ENCODE measurements at regions not wholly inside any gene's neighbourhood (a gene's known extent, or its start where the extent isn't known, plus 50 kb on each side); places are given as distances from the start of the nearest gene placed in this dataset.

DNA sequence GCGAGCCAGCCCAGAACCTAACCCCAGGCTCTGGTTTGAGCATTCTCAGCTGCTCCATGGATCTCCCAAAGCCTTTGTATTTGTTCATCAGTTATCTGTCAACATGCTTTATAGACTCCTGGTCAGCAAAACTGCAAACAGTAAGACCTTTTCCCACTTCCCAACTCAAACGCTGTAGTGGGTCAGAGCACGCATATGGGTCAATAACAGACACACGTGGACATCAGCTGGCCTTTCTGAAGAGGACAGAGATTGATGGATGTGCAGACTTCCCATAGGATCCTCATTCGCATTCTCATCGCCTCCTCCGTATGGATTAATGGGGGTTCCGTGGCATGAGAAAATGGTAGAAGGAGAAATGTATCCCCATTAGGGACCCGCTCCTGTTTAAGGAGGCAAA lies 508.1 kb downstream of the EIPR1 start:
- TF ChIP-seq YY1 (IDR thresholded peaks at IDR 0.05; ENCODE audit: insufficient read depth, insufficient read length): no peak
- TF ChIP-seq ZNF274 (IDR thresholded peaks at IDR 0.05; ENCODE audit: low read depth, low read length): no peak

Data from NT2/D1 (cell line).